ENCODE measurements at regions not wholly inside any gene's neighbourhood (a gene's known extent, or its start where the extent isn't known, plus 50 kb on each side); places are given as distances from the start of the nearest gene placed in this dataset.

DNA sequence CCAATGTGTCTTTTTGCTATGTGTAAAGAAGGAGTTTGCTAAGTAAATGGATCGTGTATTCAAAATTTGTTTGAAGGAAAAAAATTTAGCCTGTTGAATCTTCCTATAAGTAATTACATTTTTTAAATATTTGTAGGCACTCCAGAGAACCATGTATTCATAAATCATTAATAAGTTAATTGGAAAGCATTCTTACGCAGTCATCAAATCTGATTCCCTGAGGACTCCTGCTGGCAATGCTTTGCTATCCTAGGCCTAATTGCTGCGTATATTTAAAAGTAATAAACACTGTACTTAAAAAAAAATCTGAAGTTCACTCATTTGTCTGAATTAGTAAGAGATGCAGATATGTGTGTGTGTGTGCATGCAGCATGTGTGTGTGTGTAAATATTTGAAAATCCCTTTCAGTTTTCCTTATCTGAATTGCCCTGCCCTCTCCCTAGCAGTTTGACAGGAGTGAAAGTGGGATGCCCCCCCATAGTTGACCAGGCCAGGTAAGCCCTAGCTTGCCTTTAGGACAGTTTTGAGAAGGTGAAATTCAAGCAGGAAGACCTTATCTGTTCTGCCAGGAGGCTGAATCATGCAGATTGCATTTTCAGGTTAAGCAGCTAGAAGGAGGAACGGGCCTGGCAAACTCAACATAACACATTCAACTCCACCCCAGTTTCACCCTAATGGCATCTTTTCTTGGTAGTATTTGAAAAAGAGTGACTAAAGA, 81.2 kb upstream of the DNAH5 start:
- H3K36me3 ChIP-seq (ENCODE audit: control insufficient read depth in 2 of 2, insufficient read depth in 2 of 2, low read length in 1 of 2): no peaks in the 10 kb centered on the region
- no peak for ATAC-seq
- H3K9ac ChIP-seq (ENCODE audit: control insufficient read depth, insufficient read depth, low read length): no peak overlapping the region
- intact Hi-C loops (cut with micrococcal nuclease; ENCODE audit: unreplicated experiment): no loop called here
- RAD21 ChIA-PET (ENCODE audit: unreplicated experiment): no interaction called here
- in situ Hi-C loops (cut with MboI): no loop called here
- WGBS (ENCODE audit: insufficient coverage, insufficient replicate concordance, low lambda C conversion rate, missing lambda C conversion rate): 70% methylated on average over 4 of the region's 4 CpGs
- H3K4me2 ChIP-seq (ENCODE audit: control insufficient read depth, insufficient read depth): no peak overlapping the region
- TF ChIP-seq, protein P1, sequence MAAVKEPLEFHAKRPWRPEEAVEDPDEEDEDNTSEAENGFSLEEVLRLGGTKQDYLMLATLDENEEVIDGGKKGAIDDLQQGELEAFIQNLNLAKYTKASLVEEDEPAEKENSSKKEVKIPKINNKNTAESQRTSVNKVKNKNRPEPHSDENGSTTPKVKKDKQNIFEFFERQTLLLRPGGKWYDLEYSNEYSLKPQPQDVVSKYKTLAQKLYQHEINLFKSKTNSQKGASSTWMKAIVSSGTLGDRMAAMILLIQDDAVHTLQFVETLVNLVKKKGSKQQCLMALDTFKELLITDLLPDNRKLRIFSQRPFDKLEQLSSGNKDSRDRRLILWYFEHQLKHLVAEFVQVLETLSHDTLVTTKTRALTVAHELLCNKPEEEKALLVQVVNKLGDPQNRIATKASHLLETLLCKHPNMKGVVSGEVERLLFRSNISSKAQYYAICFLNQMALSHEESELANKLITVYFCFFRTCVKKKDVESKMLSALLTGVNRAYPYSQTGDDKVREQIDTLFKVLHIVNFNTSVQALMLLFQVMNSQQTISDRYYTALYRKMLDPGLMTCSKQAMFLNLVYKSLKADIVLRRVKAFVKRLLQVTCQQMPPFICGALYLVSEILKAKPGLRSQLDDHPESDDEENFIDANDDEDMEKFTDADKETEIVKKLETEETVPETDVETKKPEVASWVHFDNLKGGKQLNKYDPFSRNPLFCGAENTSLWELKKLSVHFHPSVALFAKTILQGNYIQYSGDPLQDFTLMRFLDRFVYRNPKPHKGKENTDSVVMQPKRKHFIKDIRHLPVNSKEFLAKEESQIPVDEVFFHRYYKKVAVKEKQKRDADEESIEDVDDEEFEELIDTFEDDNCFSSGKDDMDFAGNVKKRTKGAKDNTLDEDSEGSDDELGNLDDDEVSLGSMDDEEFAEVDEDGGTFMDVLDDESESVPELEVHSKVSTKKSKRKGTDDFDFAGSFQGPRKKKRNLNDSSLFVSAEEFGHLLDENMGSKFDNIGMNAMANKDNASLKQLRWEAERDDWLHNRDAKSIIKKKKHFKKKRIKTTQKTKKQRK (IDR thresholded peaks at IDR 0.05; ENCODE audit: low read depth, low read length): no peak
- TF ChIP-seq RFX5 (IDR thresholded peaks at IDR 0.05; ENCODE audit: low read depth, low read length) (no peak), PAX5 (IDR thresholded peaks at IDR 0.05; ENCODE audit: borderline replicate concordance, low read depth, low read length) (no peak), RAD21 (IDR thresholded peaks at IDR 0.05; ENCODE audit: insufficient read depth, low read depth, low read length) (no peak), ZNF384 (IDR thresholded peaks at IDR 0.05; ENCODE audit: borderline replicate concordance, low read depth, low read length) (no peak), MYC (IDR thresholded peaks at IDR 0.05; ENCODE audit: insufficient read depth, insufficient read length, insufficient replicate concordance, low read length, severe bottlenecking) (no peak), JUND (IDR thresholded peaks at IDR 0.05; ENCODE audit: low read depth, low read length) (no peak), RCOR1 (conservative IDR thresholded peaks at IDR 0.05; ENCODE audit: low read depth, low read length) (no peak), CREM (IDR thresholded peaks at IDR 0.05; ENCODE audit: low read depth) (no peak)
- TF ChIP-seq, protein P2, sequence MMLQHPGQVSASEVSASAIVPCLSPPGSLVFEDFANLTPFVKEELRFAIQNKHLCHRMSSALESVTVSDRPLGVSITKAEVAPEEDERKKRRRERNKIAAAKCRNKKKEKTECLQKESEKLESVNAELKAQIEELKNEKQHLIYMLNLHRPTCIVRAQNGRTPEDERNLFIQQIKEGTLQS (IDR thresholded peaks at IDR 0.05; ENCODE audit: borderline replicate concordance, extremely low read depth, low read depth, low read length): no peak
- no peaks in the 10 kb centered on the region for H3K9me3 ChIP-seq (replicated peaks; ENCODE audit: control insufficient read depth, insufficient read depth, low read length)
- no peak for DNase-seq (ENCODE audit: low read depth, low spot score)
- CTCF ChIA-PET: no interaction called here
- H3K79me2 ChIP-seq (ENCODE audit: control insufficient read depth, insufficient read depth, low read length): no peaks in the 10 kb centered on the region
- H2AFZ ChIP-seq (ENCODE audit: control insufficient read depth, low read depth, low read length): no peak overlapping the region
- no peak overlapping the region for H3K4me3 ChIP-seq
- no TSS peak for BruUV-seq (replicated peaks)
- FAIRE-seq: no peak
- H3K4me1 ChIP-seq (ENCODE audit: control insufficient read depth, insufficient read depth, low read length): no peaks in the 10 kb centered on the region
- POLR2A ChIA-PET: no interaction called here
- H3K27ac ChIP-seq (ENCODE audit: control insufficient read depth, insufficient read depth): no peak overlapping the region
- H4K20me1 ChIP-seq (ENCODE audit: control insufficient read depth, insufficient read depth): no peaks in the 10 kb centered on the region
- SMC1A ChIA-PET (ENCODE audit: uncharacterized antibody, unreplicated experiment): no interaction called here
- H3K27me3 ChIP-seq (replicated peaks in 1 of 2; ENCODE audit: control insufficient read depth in 2 of 2, insufficient read depth in 2 of 2, low read length in 1 of 2): no peaks in the 10 kb centered on the region; a peak in 1 of 4 replicates
